ENCODE measurements at regions not wholly inside any gene's neighbourhood (a gene's known extent, or its start where the extent isn't known, plus 50 kb on each side); places are given as distances from the start of the nearest gene placed in this dataset.

DNA sequence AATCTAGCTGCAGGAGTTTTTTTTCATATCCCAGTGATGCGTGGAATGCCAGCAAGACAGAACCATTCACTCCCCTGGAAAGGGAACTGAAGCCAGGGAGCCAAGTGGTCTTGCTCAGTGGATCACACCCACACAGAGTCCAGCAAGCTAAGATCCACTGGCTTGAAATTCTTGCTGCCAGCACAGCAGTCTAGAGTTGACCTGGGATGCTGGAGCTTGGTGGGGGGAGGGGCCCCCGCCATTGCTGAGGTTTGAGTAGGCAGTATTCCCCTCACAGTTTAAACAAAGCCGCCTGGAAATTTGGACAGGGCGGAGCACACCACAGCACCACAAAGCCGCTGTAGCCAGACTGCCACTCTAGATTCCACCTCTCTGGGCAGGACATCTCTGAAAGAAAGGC lies 86.9 kb upstream of the STXBP6 start:
- no peaks in the 10 kb centered on the region for H3K4me1 ChIP-seq (ENCODE audit: low read depth, poor library complexity, severe bottlenecking)
- no peak overlapping the region for H3K4me3 ChIP-seq (IDR thresholded peaks at IDR 0.05; ENCODE audit: insufficient read depth, low read depth, low read length)
- H3K9ac ChIP-seq, result no peak overlapping the region
- TF ChIP-seq, protein P1, sequence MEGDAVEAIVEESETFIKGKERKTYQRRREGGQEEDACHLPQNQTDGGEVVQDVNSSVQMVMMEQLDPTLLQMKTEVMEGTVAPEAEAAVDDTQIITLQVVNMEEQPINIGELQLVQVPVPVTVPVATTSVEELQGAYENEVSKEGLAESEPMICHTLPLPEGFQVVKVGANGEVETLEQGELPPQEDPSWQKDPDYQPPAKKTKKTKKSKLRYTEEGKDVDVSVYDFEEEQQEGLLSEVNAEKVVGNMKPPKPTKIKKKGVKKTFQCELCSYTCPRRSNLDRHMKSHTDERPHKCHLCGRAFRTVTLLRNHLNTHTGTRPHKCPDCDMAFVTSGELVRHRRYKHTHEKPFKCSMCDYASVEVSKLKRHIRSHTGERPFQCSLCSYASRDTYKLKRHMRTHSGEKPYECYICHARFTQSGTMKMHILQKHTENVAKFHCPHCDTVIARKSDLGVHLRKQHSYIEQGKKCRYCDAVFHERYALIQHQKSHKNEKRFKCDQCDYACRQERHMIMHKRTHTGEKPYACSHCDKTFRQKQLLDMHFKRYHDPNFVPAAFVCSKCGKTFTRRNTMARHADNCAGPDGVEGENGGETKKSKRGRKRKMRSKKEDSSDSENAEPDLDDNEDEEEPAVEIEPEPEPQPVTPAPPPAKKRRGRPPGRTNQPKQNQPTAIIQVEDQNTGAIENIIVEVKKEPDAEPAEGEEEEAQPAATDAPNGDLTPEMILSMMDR (conservative IDR thresholded peaks at IDR 0.05; ENCODE audit: low read depth, low read length), result no peak
- H3K36me3 ChIP-seq (ENCODE audit: insufficient read depth), result no peaks in the 10 kb centered on the region
- H4K20me1 ChIP-seq (ENCODE audit: insufficient read depth), result no peaks in the 10 kb centered on the region
- H2AFZ ChIP-seq (ENCODE audit: low read depth), result no peak overlapping the region
- H3K27me3 ChIP-seq (ENCODE audit: insufficient read depth, low read depth), result no peaks in the 10 kb centered on the region
- H3K4me2 ChIP-seq, result no peak overlapping the region
- H3K79me2 ChIP-seq (ENCODE audit: insufficient read depth, low read depth), result no peaks in the 10 kb centered on the region
- H3K27ac ChIP-seq, result no peak overlapping the region

DNA sequence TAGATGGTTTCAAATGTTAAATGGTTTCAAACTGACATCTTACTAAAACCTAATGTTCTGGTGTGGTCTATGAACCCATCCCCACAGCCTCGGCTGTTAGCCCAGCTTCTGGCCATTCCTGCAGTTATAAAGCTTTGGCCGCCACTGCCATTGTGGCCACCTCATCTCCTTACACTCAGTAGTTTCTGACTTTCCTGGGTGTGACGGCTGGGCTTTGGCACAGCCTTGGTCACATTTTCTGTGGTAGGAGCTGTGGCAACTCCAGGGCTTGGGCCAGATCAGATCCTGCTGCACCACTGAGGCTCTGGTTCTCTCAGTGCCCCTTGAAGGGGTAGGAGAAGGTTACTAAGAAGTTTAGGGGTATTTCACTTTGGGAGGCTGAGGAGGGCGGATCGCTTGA lies 84.2 kb upstream of the STXBP6 start:
- TF ChIP-seq, protein P1 (conservative IDR thresholded peaks at IDR 0.05; ENCODE audit: low read depth, low read length), result no peak
- Histone ChIP-seq H3K79me2 (ENCODE audit: insufficient read depth, low read depth) (no peaks in the 10 kb centered on the region), H3K27ac (no peak overlapping the region), H3K9ac (no peak overlapping the region), H3K4me3 (IDR thresholded peaks at IDR 0.05; ENCODE audit: insufficient read depth, low read depth, low read length) (no peak overlapping the region), H2AFZ (ENCODE audit: low read depth) (no peak overlapping the region), H3K4me1 (ENCODE audit: low read depth, poor library complexity, severe bottlenecking) (no peaks in the 10 kb centered on the region), H3K36me3 (ENCODE audit: insufficient read depth) (no peaks in the 10 kb centered on the region), H4K20me1 (ENCODE audit: insufficient read depth) (no peaks in the 10 kb centered on the region), H3K27me3 (ENCODE audit: insufficient read depth, low read depth) (no peaks in the 10 kb centered on the region), H3K4me2 (no peak overlapping the region)

DNA sequence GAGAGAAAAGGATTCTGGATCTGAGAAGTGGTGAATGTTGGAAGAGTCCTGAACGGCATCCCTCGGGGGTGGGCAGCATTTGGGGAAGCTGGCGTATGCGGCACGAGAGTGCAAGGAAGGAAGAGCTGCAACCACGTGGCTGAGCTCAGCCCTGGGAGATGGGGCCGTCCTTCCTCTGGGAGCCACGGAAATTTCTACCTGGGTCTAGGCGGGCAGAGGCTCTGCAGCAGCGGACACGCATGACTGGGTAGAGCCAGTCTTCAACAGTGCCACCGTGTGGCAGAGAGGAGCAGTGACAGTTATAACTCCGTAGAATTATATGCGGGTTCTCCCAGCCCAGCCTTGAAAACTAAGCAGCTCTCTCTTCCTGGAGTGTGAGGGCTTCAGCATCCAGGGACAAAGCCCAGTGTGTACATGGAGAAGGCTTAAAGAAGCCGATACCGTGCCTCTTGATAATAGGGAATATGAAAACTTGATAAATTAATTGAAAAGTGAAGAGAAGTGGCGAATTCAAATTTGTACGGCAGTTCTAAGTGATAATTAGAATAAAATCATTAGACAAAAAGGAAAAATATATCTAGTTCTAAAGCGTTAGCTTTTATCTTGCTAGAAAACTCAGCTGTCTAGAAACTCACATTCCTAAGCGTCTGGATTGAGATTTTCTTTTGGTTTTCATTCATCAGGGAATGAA lies 82.9 kb upstream of the STXBP6 start:
- Histone ChIP-seq H3K27me3 (ENCODE audit: insufficient read depth, low read depth) (no peaks in the 10 kb centered on the region), H2AFZ (ENCODE audit: low read depth) (no peak overlapping the region), H4K20me1 (ENCODE audit: insufficient read depth) (no peaks in the 10 kb centered on the region), H3K9ac (no peak overlapping the region), H3K4me2 (no peak overlapping the region), H3K4me3 (IDR thresholded peaks at IDR 0.05; ENCODE audit: insufficient read depth, low read depth, low read length) (no peak overlapping the region), H3K4me1 (ENCODE audit: low read depth, poor library complexity, severe bottlenecking) (no peaks in the 10 kb centered on the region), H3K79me2 (ENCODE audit: insufficient read depth, low read depth) (no peaks in the 10 kb centered on the region), H3K27ac (no peak overlapping the region), H3K36me3 (ENCODE audit: insufficient read depth) (no peaks in the 10 kb centered on the region)
- TF ChIP-seq, protein P1 (conservative IDR thresholded peaks at IDR 0.05; ENCODE audit: low read depth, low read length), result peak; percentile 36; the same call in 1 of the 2 replicates

DNA sequence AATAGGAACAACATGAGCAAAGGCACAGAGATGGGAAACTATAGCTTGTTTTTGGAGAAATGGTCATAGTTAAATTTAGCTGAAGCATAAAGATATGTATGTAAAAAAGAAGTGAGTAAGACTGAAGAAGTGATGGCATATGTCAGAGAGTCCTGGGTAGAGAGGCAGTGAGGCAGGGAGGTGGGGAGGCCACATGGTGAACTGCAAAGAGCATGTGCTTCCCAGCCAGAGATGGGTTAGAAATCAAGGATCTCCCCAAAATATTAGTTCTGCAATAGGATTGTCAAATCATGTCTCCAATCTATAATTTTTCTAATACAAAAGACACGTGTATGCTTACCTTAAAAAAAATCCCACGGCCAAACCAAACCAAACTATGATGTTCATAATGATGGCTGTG lies 82.1 kb upstream of the STXBP6 start:
- H3K4me2 ChIP-seq, result no peak overlapping the region
- H3K27me3 ChIP-seq (ENCODE audit: insufficient read depth, low read depth), result no peaks in the 10 kb centered on the region
- TF ChIP-seq, protein P1 (conservative IDR thresholded peaks at IDR 0.05; ENCODE audit: low read depth, low read length), result no peak
- H3K36me3 ChIP-seq (ENCODE audit: insufficient read depth), result no peaks in the 10 kb centered on the region
- no peak overlapping the region for H2AFZ ChIP-seq (ENCODE audit: low read depth)
- H3K27ac ChIP-seq, result no peak overlapping the region
- H3K4me3 ChIP-seq (IDR thresholded peaks at IDR 0.05; ENCODE audit: insufficient read depth, low read depth, low read length), result no peak overlapping the region
- H3K79me2 ChIP-seq (ENCODE audit: insufficient read depth, low read depth), result no peaks in the 10 kb centered on the region
- H4K20me1 ChIP-seq (ENCODE audit: insufficient read depth), result no peaks in the 10 kb centered on the region
- H3K9ac ChIP-seq, result no peak overlapping the region
- H3K4me1 ChIP-seq (ENCODE audit: low read depth, poor library complexity, severe bottlenecking), result no peaks in the 10 kb centered on the region
